Endodermal cell (in vitro differentiated cells): ENCODE measurements at regions not wholly inside any gene's neighbourhood (a gene's known extent, or its start where the extent isn't known, plus 50 kb on each side); places are given as distances from the start of the nearest gene placed in this dataset.

Experiments
- DNase-seq: peaks from one replicate; pipeline ENCODE4 v3.0.0-alpha.2; 2017
- H3K27ac ChIP-seq: 2 replicates; pipeline ENCODE4 v1.5.1; 2013; ENCODE audit warnings: mild to moderate bottlenecking, low read depth, low read length, moderate library complexity
- H3K27me3 ChIP-seq: 2 replicates; pipeline ENCODE4 v1.6.1; 2013; ENCODE audit warnings: mild to moderate bottlenecking, low read length, moderate library complexity; ENCODE audit not compliant: insufficient read depth, control insufficient read depth, poor library complexity, severe bottlenecking
- H3K36me3 ChIP-seq: 2 replicates; pipeline ENCODE4 v1.7.0; 2013; ENCODE audit warnings: mild to moderate bottlenecking, low read length, moderate library complexity; ENCODE audit not compliant: control insufficient read depth, insufficient read depth
- H3K4me1 ChIP-seq: one replicate; pipeline ENCODE4 v1.7.0; 2013; ENCODE audit warnings: low read length; ENCODE audit not compliant: control insufficient read depth, insufficient read depth
- H3K4me3 ChIP-seq: 2 replicates; pipeline ENCODE4 v1.5.1; 2013; ENCODE audit warnings: mild to moderate bottlenecking, low read length, moderate library complexity
- H3K9ac ChIP-seq: 2 replicates; pipeline ENCODE4 v1.6.1; 2013; ENCODE audit warnings: mild to moderate bottlenecking, low read length, moderate library complexity; ENCODE audit not compliant: poor library complexity, severe bottlenecking; ENCODE audit errors: extremely low read depth
- H3K9me3 ChIP-seq: 2 replicates; pipeline ENCODE4 v1.6.1; 2013; ENCODE audit warnings: mild to moderate bottlenecking, low read length, moderate library complexity; ENCODE audit not compliant: control insufficient read depth
- H3K27ac Mint-ChIP-seq: 2 replicates; pipeline ENCODE4 v1.8.0; 2020; ENCODE audit warnings: mixed read lengths
- H3K27me3 Mint-ChIP-seq: 2 replicates; pipeline ENCODE4 v1.8.0; 2021; ENCODE audit warnings: mild to moderate bottlenecking, mixed read lengths; ENCODE audit not compliant: insufficient read depth
- H3K36me3 Mint-ChIP-seq: 2 replicates; pipeline ENCODE4 v1.8.0; 2020; ENCODE audit warnings: low read depth, mixed read lengths
- H3K4me1 Mint-ChIP-seq: 2 replicates; pipeline ENCODE4 v1.8.0; 2020; ENCODE audit warnings: mixed read lengths
- H3K4me3 Mint-ChIP-seq: 2 replicates; pipeline ENCODE4 v1.8.0; 2020; ENCODE audit warnings: mild to moderate bottlenecking, moderate library complexity, mixed read lengths
- H3K9me3 Mint-ChIP-seq: 2 replicates; pipeline ENCODE4 v1.8.0; 2020; ENCODE audit warnings: mild to moderate bottlenecking, mixed read lengths
- CTCF ChIP-seq: fragments of 200-600 bp; sonication (generic); conservative IDR thresholded peaks from 2 replicates; pipeline ENCODE4 v1.5.0; 2021; ENCODE audit warnings: antibody characterized with exemption, mild to moderate bottlenecking
- WGBS, 2 experiments: methylation state at CpG; one replicate each; pipeline versions ENCODE4 v1.1.5 to v1.1.7; 2013; ENCODE audit warnings: missing lambda C conversion rate in 2 of 2, mixed read lengths in 1 of 2; ENCODE audit not compliant: insufficient coverage in 1 of 2, insufficient read length in 1 of 2; 5-methylcytosine and 5-hydroxymethylcytosine counted together

- no peak overlapping the region for H3K27ac Mint-ChIP-seq
- Histone ChIP-seq H3K36me3 (no peaks in the 10 kb centered on the region), H3K4me1 (no peaks in the 10 kb centered on the region), H3K27ac (no peak overlapping the region), H3K9me3 (no peaks in the 10 kb centered on the region), H3K27me3 (no peaks in the 10 kb centered on the region), H3K4me3 (no peak overlapping the region), H3K9ac (no peak overlapping the region)
- no peak for DNase-seq
- peaks cover 4% of the 10 kb centered on the region for H3K27me3 Mint-ChIP-seq
- no peaks in the 10 kb centered on the region for H3K9me3 Mint-ChIP-seq
- TF ChIP-seq CTCF: no peak
- 81 to 88% methylated on average over 12 to 26 of the region's 26 CpGs for WGBS, 2 experiments
- no peaks in the 10 kb centered on the region for H3K36me3 Mint-ChIP-seq
- no peak overlapping the region for H3K4me3 Mint-ChIP-seq
- no peaks in the 10 kb centered on the region for H3K4me1 Mint-ChIP-seq
Measured at GRCh38 chr9:135256581-135257354, 169.3 kb downstream of the OLFM1 start.

- TF ChIP-seq CTCF: no peak
- Histone ChIP-seq H3K4me1 (no peaks in the 10 kb centered on the region), H3K27me3 (no peaks in the 10 kb centered on the region), H3K27ac (no peak overlapping the region), H3K4me3 (no peak overlapping the region), H3K9me3 (no peaks in the 10 kb centered on the region), H3K9ac (no peak overlapping the region), H3K36me3 (no peaks in the 10 kb centered on the region)
- no peak overlapping the region for H3K4me3 Mint-ChIP-seq
- H3K27ac Mint-ChIP-seq: no peak overlapping the region
- no peaks in the 10 kb centered on the region for H3K4me1 Mint-ChIP-seq
- H3K27me3 Mint-ChIP-seq: peaks cover 4% of the 10 kb centered on the region
- H3K36me3 Mint-ChIP-seq: no peaks in the 10 kb centered on the region
- DNase-seq: no peak
- whole genome bisulfite sequencing, 2 experiments: 94 to 100% methylated on average over 9 to 23 of the region's 23 CpGs
- no peaks in the 10 kb centered on the region for H3K9me3 Mint-ChIP-seq
Measured at GRCh38 chr9:135258461-135258860, 171.0 kb downstream of the OLFM1 start.

GRCh38 chr9:135259273-135259672 is 171.8 kb downstream of the OLFM1 start:
- Histone ChIP-seq H3K9ac (no peak overlapping the region), H3K27me3 (no peaks in the 10 kb centered on the region), H3K9me3 (no peaks in the 10 kb centered on the region), H3K4me3 (no peak overlapping the region), H3K4me1 (no peaks in the 10 kb centered on the region), H3K36me3 (no peaks in the 10 kb centered on the region), H3K27ac (no peak overlapping the region)
- Mint-ChIP-seq H3K36me3 (no peaks in the 10 kb centered on the region), H3K4me1 (no peaks in the 10 kb centered on the region), H3K4me3 (no peak overlapping the region), H3K27me3 (peaks cover 4% of the 10 kb centered on the region), H3K9me3 (no peaks in the 10 kb centered on the region), H3K27ac (no peak overlapping the region)
- WGBS, 2 experiments: 92 to 93% methylated on average over 8 to 18 of the region's 19 CpGs
- TF ChIP-seq CTCF: no peak
- no peak for DNase-seq
